OCI-LY7 (cell line): ENCODE measurements at regions not wholly inside any gene's neighbourhood (a gene's known extent, or its start where the extent isn't known, plus 50 kb on each side); places are given as distances from the start of the nearest gene placed in this dataset.

Source experiments
- BruUV-seq: library from RNA; stranded (reverse); fragments of 400-500 nt; replicated peaks from 2 replicates; lab custom pipeline; 2021; lab: Mats Ljungman, UMichigan
- CTCF ChIA-PET: fragments of 300-600 bp; sonication (Branson Sonifier 250); formaldehyde crosslinking; loops from one replicate; lab custom pipeline; 2022; ENCODE audit warnings: antibody characterized with exemption; ENCODE audit not compliant: unreplicated experiment; lab: Charles Lee
- POLR2A ChIA-PET: fragments of 300-600 bp; sonication (Branson Sonifier 250); formaldehyde crosslinking; loops from one replicate; lab custom pipeline; 2022; ENCODE audit warnings: antibody characterized with exemption; lab: Charles Lee
- DNase-seq: peaks from one replicate; pipeline ENCODE4 v3.0.0-alpha.2; 2015; ENCODE audit warnings: low spot score
- H2AFZ ChIP-seq: fragments of 200-600 bp; sonication (generic), shearing (Covaris generic); 2 replicates; pipeline ENCODE4 v1.6.1; 2014; ENCODE audit warnings: mild to moderate bottlenecking, antibody characterized with exemption, low read length, moderate library complexity
- H3K27ac ChIP-seq: fragments of 200-600 bp; sonication (generic); 2 replicates; pipeline ENCODE4 v1.5.1; 2014; ENCODE audit warnings: mixed run types, low read depth, mild to moderate bottlenecking, moderate library complexity, low read length, inconsistent platforms; ENCODE audit not compliant: poor library complexity, severe bottlenecking
- H3K36me3 ChIP-seq: fragments of 200-600 bp; sonication (generic); 2 replicates; pipeline ENCODE4 v1.6.1; 2014; ENCODE audit warnings: mild to moderate bottlenecking, antibody characterized with exemption, low read length, moderate library complexity, mixed read lengths; ENCODE audit not compliant: insufficient read depth
- H3K4me1 ChIP-seq: fragments of 200-600 bp; sonication (generic); 2 replicates; pipeline ENCODE4 v1.5.1; 2014; ENCODE audit warnings: mild to moderate bottlenecking, low read length; ENCODE audit not compliant: insufficient read depth, poor library complexity, severe bottlenecking
- H3K4me2 ChIP-seq: fragments of 200-600 bp; sonication (generic); 2 replicates; pipeline ENCODE4 v1.6.1; 2014; ENCODE audit warnings: mild to moderate bottlenecking, low read length
- H3K4me3 ChIP-seq: fragments of 200-600 bp; sonication (generic); 2 replicates; pipeline ENCODE4 v1.5.1; 2014; ENCODE audit warnings: mild to moderate bottlenecking, low read depth, low read length; ENCODE audit not compliant: poor library complexity, severe bottlenecking
- H3K79me2 ChIP-seq: fragments of 200-600 bp; sonication (generic); 2 replicates; pipeline ENCODE4 v1.6.1; 2016; ENCODE audit warnings: low read depth, mild to moderate bottlenecking, low read length, moderate library complexity, mixed read lengths; ENCODE audit not compliant: insufficient read depth
- H3K9me2 ChIP-seq: fragments of 200-600 bp; sonication (generic); 2 replicates; pipeline ENCODE4 v1.6.1; 2016; ENCODE audit warnings: mild to moderate bottlenecking, low read length, mixed read lengths; ENCODE audit not compliant: insufficient read depth
- H3K9me3 ChIP-seq: fragments of 200-600 bp; sonication (generic); 2 replicates; pipeline ENCODE4 v1.6.1; 2014; ENCODE audit warnings: mild to moderate bottlenecking, mixed run types, low read length, mixed read lengths
- H4K20me1 ChIP-seq: fragments of 200-600 bp; sonication (generic); 2 replicates; pipeline ENCODE4 v1.6.1; 2014; ENCODE audit warnings: mild to moderate bottlenecking, antibody characterized with exemption, low read length, moderate library complexity, mixed read lengths; ENCODE audit not compliant: insufficient read depth
- EZH2phosphoT487 ChIP-seq: fragments of 200-600 bp; sonication (generic); IDR thresholded peaks from 2 replicates; pipeline ENCODE4 v1.6.1; 2018; ENCODE audit warnings: low read depth, borderline replicate concordance, mild to moderate bottlenecking, mixed run types, antibody characterized with exemption, low read length, moderate library complexity, mixed read lengths
- intact Hi-C: fragments of 100-400 bp; cut with micrococcal nuclease; formaldehyde crosslinking; loops from one replicate; pipeline ENCODE4 v1.10.0; 2022; ENCODE audit not compliant: unreplicated experiment
- TF ChIP-seq, protein P1 (sequence below): fragments of 200-600 bp; sonication (generic); conservative IDR thresholded peaks from 2 replicates; pipeline ENCODE4 v1.5.1; 2014; ENCODE audit warnings: mild to moderate bottlenecking, antibody characterized with exemption, low read length, moderate library complexity, mixed read lengths

DNA sequence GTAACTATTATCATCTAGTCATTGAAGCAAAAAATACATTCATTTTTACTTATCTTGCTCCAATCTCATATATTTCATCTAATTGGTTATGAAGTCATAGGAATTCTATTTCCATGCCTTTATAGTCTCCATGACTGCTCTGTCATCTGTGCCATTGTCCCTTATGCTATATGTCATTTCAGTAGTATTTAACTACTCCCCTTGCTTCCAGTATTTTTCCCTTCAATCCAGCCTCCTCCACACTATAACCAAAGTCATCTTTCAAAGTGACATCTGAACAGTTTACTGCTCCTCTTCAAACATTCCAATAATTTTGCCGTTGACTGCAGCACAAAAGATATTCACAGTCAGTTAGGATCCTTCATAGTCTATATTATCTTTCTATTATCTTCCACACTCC lies 216.6 kb upstream of the HS3ST5 start:
- DNase-seq, result no peak
- Histone ChIP-seq H3K9me2 (no peaks in the 10 kb centered on the region), H3K4me3 (no peak overlapping the region), H3K4me2 (no peak overlapping the region), H2AFZ (no peak overlapping the region), H3K79me2 (no peaks in the 10 kb centered on the region), H3K9me3 (no peaks in the 10 kb centered on the region), H4K20me1 (no peaks in the 10 kb centered on the region), H3K36me3 (no peaks in the 10 kb centered on the region), H3K27ac (no peak overlapping the region), H3K4me1 (no peaks in the 10 kb centered on the region)
- BruUV-seq, result no TSS peak
- no peak for TF ChIP-seq EZH2phosphoT487
- TF ChIP-seq, protein P1, sequence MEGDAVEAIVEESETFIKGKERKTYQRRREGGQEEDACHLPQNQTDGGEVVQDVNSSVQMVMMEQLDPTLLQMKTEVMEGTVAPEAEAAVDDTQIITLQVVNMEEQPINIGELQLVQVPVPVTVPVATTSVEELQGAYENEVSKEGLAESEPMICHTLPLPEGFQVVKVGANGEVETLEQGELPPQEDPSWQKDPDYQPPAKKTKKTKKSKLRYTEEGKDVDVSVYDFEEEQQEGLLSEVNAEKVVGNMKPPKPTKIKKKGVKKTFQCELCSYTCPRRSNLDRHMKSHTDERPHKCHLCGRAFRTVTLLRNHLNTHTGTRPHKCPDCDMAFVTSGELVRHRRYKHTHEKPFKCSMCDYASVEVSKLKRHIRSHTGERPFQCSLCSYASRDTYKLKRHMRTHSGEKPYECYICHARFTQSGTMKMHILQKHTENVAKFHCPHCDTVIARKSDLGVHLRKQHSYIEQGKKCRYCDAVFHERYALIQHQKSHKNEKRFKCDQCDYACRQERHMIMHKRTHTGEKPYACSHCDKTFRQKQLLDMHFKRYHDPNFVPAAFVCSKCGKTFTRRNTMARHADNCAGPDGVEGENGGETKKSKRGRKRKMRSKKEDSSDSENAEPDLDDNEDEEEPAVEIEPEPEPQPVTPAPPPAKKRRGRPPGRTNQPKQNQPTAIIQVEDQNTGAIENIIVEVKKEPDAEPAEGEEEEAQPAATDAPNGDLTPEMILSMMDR, result no peak
- ChIA-PET CTCF (no interaction called here), POLR2A (no interaction called here)
- intact Hi-C loops, result no loop called here

DNA sequence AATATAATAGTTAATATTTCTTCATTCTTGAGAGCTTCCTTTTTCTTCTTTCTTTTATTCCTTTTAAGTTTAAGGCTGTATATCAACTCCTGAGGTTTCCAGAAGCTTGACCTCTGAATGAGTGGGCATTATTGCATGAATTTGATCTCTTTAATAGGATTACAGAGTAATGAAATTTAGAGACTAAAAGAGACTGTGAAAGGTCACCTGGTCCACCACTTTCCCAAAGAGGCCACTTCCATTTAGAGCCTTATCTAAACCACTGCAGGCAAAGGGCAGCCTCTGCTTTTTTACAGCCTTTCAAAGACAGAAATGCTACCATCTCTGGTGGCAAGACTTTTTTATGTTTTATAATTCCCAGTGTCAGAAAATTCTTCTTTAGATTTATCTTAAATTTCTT lies 215.3 kb upstream of the HS3ST5 start:
- Histone ChIP-seq H3K4me2 (no peak overlapping the region), H3K9me2 (no peaks in the 10 kb centered on the region), H3K36me3 (no peaks in the 10 kb centered on the region), H3K79me2 (no peaks in the 10 kb centered on the region), H3K9me3 (no peaks in the 10 kb centered on the region), H2AFZ (no peak overlapping the region), H3K4me3 (no peak overlapping the region), H3K27ac (no peak overlapping the region), H4K20me1 (no peaks in the 10 kb centered on the region), H3K4me1 (no peaks in the 10 kb centered on the region)
- ChIA-PET POLR2A (no interaction called here), CTCF (no interaction called here)
- TF ChIP-seq, protein P1, result no peak
- TF ChIP-seq EZH2phosphoT487, result no peak
- no peak for DNase-seq
- no TSS peak for BruUV-seq
- intact Hi-C loops, result no loop called here

DNA sequence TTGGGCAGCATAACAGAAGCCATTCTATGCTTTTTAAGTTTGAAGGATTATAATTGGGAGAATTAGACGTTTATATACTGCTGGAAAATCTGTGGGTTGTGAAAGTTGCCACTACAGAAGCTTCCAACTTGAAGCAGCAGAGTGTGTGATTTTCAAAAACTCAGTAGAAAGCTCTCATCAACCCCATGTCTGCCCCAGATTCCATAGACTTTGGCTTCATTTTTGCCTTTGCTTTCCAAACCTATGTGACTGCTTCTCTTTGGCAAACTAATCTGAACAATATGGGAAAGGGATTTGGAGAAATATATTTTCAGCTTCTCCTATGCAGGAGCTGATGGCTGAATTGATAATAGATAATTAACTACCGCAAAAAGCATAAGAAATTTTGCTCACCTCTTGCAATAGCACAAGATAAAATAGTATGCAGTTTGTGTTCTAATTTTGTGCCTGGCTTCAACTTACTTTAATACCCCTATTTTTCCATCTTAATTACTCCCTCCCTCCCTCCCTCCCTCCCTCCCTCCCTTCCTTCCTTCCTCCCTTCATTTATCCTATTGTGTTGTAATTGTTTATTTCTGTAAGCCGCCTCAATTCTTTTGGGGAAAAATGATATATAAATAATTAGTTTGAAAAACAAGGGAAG lies 214.1 kb upstream of the HS3ST5 start:
- ChIA-PET CTCF (no interaction called here), POLR2A (interaction anchor here (0.5 kb wide), 1 partner anchor 55 kb away, joined by 3 read pairs; no protein-coding TSS in a partner anchor)
- no peaks in the 10 kb centered on the region for H3K36me3 ChIP-seq
- no TSS peak for BruUV-seq
- TF ChIP-seq EZH2phosphoT487, result no peak
- TF ChIP-seq, protein P1, result no peak
- no peak overlapping the region for H2AFZ ChIP-seq
- H3K79me2 ChIP-seq, result no peaks in the 10 kb centered on the region
- intact Hi-C loops, result no loop called here
- DNase-seq, result no peak
- no peaks in the 10 kb centered on the region for H3K9me2 ChIP-seq
- no peak overlapping the region for H3K4me2 ChIP-seq
- no peaks in the 10 kb centered on the region for H3K9me3 ChIP-seq
- no peak overlapping the region for H3K4me3 ChIP-seq
- H3K27ac ChIP-seq, result no peak overlapping the region
- no peaks in the 10 kb centered on the region for H4K20me1 ChIP-seq
- no peaks in the 10 kb centered on the region for H3K4me1 ChIP-seq
